Ishikawa (cell line): ENCODE measurements at regions not wholly inside any gene's neighbourhood (a gene's known extent, or its start where the extent isn't known, plus 50 kb on each side); places are given as distances from the start of the nearest gene placed in this dataset.

Experiments
- CEBPB ChIP-seq: IDR thresholded peaks from 2 replicates; pipeline ENCODE4 v1.6.1; 2012
- CREB1 ChIP-seq: IDR thresholded peaks from 2 replicates; pipeline ENCODE4 v1.6.1; 2012; ENCODE audit warnings: low read depth
- EP300 ChIP-seq: IDR thresholded peaks from 2 replicates; pipeline ENCODE4 v1.6.1; 2012; ENCODE audit warnings: borderline replicate concordance
- NFIC ChIP-seq: IDR thresholded peaks from 2 replicates; pipeline ENCODE4 v1.6.1; 2012
- RAD21 ChIP-seq: IDR thresholded peaks from 2 replicates; pipeline ENCODE4 v1.6.1; 2012; ENCODE audit warnings: low read depth
- TAF1 ChIP-seq: IDR thresholded peaks from 2 replicates; pipeline ENCODE4 v1.6.1; 2012; ENCODE audit warnings: low read depth, mild to moderate bottlenecking
- TEAD4 ChIP-seq: IDR thresholded peaks from 2 replicates; pipeline ENCODE4 v1.6.1; 2012
- YY1 ChIP-seq: IDR thresholded peaks from 2 replicates; pipeline ENCODE4 v1.6.1; 2012; ENCODE audit warnings: low read depth
- ZBTB7A ChIP-seq: IDR thresholded peaks from 2 replicates; pipeline ENCODE4 v1.6.1; 2012; ENCODE audit warnings: low read depth
- TF ChIP-seq, protein P1 (sequence below): IDR thresholded peaks from 2 replicates; pipeline ENCODE4 v1.6.1; 2012; ENCODE audit warnings: low read depth, mild to moderate bottlenecking

DNA sequence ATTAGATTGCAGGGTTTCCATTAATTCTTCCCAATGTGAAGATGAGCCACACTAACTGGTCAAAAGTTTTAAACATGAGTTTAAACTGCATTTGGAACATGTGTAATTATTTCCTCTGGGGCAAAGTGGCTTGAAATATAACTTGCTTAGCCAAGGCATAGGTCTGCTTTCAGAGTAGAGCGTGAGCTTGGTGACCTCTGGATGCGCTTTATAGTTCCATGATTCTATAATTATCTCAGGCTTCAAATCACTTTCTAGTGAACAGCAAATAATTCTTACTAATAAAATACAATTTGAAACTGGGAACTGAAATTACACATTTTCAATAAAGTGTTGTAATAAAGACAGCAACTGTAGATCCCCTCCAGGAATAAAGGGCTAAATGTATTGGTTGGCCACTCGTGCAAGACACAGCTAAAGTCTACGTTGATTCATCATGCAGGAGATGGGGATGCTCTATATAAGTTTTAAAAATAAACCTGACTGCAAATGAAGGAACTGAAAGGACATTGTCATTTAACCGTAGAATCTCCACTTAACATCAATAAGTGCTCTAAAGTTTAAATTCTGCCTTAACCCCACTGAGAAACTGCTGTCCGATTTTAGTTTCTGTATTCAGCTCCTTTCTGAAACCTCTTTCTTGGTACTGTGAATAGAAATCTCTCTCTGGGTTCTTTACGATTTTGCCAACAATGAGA lies 460.0 kb downstream of the PSAT1 start:
- TF ChIP-seq ZBTB7A = no peak
- TF ChIP-seq TAF1 = no peak
- TF ChIP-seq RAD21 = no peak
- TF ChIP-seq CREB1 = no peak
- no peak for TF ChIP-seq EP300
- no peak for TF ChIP-seq TEAD4
- no peak for TF ChIP-seq CEBPB
- TF ChIP-seq YY1 = no peak
- TF ChIP-seq, protein P1, sequence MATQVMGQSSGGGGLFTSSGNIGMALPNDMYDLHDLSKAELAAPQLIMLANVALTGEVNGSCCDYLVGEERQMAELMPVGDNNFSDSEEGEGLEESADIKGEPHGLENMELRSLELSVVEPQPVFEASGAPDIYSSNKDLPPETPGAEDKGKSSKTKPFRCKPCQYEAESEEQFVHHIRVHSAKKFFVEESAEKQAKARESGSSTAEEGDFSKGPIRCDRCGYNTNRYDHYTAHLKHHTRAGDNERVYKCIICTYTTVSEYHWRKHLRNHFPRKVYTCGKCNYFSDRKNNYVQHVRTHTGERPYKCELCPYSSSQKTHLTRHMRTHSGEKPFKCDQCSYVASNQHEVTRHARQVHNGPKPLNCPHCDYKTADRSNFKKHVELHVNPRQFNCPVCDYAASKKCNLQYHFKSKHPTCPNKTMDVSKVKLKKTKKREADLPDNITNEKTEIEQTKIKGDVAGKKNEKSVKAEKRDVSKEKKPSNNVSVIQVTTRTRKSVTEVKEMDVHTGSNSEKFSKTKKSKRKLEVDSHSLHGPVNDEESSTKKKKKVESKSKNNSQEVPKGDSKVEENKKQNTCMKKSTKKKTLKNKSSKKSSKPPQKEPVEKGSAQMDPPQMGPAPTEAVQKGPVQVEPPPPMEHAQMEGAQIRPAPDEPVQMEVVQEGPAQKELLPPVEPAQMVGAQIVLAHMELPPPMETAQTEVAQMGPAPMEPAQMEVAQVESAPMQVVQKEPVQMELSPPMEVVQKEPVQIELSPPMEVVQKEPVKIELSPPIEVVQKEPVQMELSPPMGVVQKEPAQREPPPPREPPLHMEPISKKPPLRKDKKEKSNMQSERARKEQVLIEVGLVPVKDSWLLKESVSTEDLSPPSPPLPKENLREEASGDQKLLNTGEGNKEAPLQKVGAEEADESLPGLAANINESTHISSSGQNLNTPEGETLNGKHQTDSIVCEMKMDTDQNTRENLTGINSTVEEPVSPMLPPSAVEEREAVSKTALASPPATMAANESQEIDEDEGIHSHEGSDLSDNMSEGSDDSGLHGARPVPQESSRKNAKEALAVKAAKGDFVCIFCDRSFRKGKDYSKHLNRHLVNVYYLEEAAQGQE = no peak
- no peak for TF ChIP-seq NFIC
